ENCODE measurements at regions not wholly inside any gene's neighbourhood (a gene's known extent, or its start where the extent isn't known, plus 50 kb on each side); places are given as distances from the start of the nearest gene placed in this dataset.

GRCh38 chr11:33420959-33421566 lies 163.9 kb downstream of the HIPK3 start:
- Histone ChIP-seq H2AFZ (ENCODE audit: low read length) (no peak overlapping the region), H3K4me3 (ENCODE audit: low read depth, low read length, poor library complexity, severe bottlenecking) (no peak overlapping the region), H3K4me2 (ENCODE audit: low read length) (no peak overlapping the region), H3K27ac (ENCODE audit: low read depth, low read length, poor library complexity, severe bottlenecking) (no peak overlapping the region), H3K9me3 (ENCODE audit: low read length) (no peaks in the 10 kb centered on the region; the same call in 1 of the 2 replicates), H3K36me3 (ENCODE audit: insufficient read depth, low read length) (peaks cover 8% of the 10 kb centered on the region; the same call in 1 of the 2 replicates), H3K4me1 (ENCODE audit: insufficient read depth, low read length, poor library complexity, severe bottlenecking) (peaks cover 44% of the 10 kb centered on the region), H4K20me1 (ENCODE audit: insufficient read depth, low read length) (0 out of 2 replicates have a peak, but pooled peaks cover 7% of the 10 kb centered on the region), H3K9me2 (ENCODE audit: insufficient read depth, low read length) (no peaks in the 10 kb centered on the region), H3K79me2 (ENCODE audit: insufficient read depth, low read depth, low read length) (peaks cover 84% of the 10 kb centered on the region)
- TF ChIP-seq CTCF (conservative IDR thresholded peaks at IDR 0.05; ENCODE audit: low read length): no peak
- TF ChIP-seq EZH2phosphoT487 (IDR thresholded peaks at IDR 0.05; ENCODE audit: borderline replicate concordance, low read depth, low read length): no peak
- no TSS peak for BruUV-seq (replicated peaks)
- intact Hi-C loops (cut with micrococcal nuclease; ENCODE audit: unreplicated experiment): no loop called here
- DNase-seq (ENCODE audit: low spot score): no peak
- POLR2A ChIA-PET: interaction anchor here (0.6 to 2.3 kb wide), 10 partner anchors 12 to 364 kb away, joined by 3 to 16 read pairs (median 4); no protein-coding TSS in a partner anchor
- CTCF ChIA-PET (ENCODE audit: unreplicated experiment): no interaction called here

- no peak for TF ChIP-seq CTCF (conservative IDR thresholded peaks at IDR 0.05; ENCODE audit: low read length)
- TF ChIP-seq EZH2phosphoT487 (IDR thresholded peaks at IDR 0.05; ENCODE audit: borderline replicate concordance, low read depth, low read length): no peak
- Histone ChIP-seq H2AFZ (ENCODE audit: low read length) (no peak overlapping the region), H3K9me3 (ENCODE audit: low read length) (no peaks in the 10 kb centered on the region; the same call in 1 of the 2 replicates), H3K79me2 (ENCODE audit: insufficient read depth, low read depth, low read length) (peaks cover 85% of the 10 kb centered on the region), H3K4me3 (ENCODE audit: low read depth, low read length, poor library complexity, severe bottlenecking) (no peak overlapping the region), H3K4me1 (ENCODE audit: insufficient read depth, low read length, poor library complexity, severe bottlenecking) (peaks cover 34% of the 10 kb centered on the region), H3K27ac (ENCODE audit: low read depth, low read length, poor library complexity, severe bottlenecking) (no peak overlapping the region), H3K4me2 (ENCODE audit: low read length) (no peak overlapping the region), H3K9me2 (ENCODE audit: insufficient read depth, low read length) (no peaks in the 10 kb centered on the region), H3K36me3 (ENCODE audit: insufficient read depth, low read length) (peaks cover 8% of the 10 kb centered on the region; the same call in 1 of the 2 replicates), H4K20me1 (ENCODE audit: insufficient read depth, low read length) (no peaks in the 10 kb centered on the region)
- ChIA-PET CTCF (ENCODE audit: unreplicated experiment) (interaction anchor here (0.7 kb wide), 1 partner anchor 14 kb away, joined by 3 read pairs; no protein-coding TSS in a partner anchor), POLR2A (interaction anchor here (0.6 to 2.3 kb wide), 10 partner anchors 12 to 343 kb away, joined by 3 to 16 read pairs (median 5); no protein-coding TSS in a partner anchor)
- no peak for DNase-seq (ENCODE audit: low spot score)
- BruUV-seq (replicated peaks): no TSS peak
- intact Hi-C loops (cut with micrococcal nuclease; ENCODE audit: unreplicated experiment): no loop called here
Observed at GRCh38 chr11:33419924-33420323, 162.7 kb downstream of the HIPK3 start.

- peaks cover 95% of the 10 kb centered on the region for H3K79me2 ChIP-seq (ENCODE audit: insufficient read depth, low read depth, low read length)
- H2AFZ ChIP-seq (ENCODE audit: low read length): no peak overlapping the region
- H3K36me3 ChIP-seq (ENCODE audit: insufficient read depth, low read length): 0 out of 2 replicates have a peak, but pooled peaks cover 3% of the 10 kb centered on the region
- ChIA-PET POLR2A (interaction anchor here (0.7 to 1.2 kb wide), 2 partner anchors 9 to 15 kb away, joined by 3 read pairs; no protein-coding TSS in a partner anchor), CTCF (ENCODE audit: unreplicated experiment) (no interaction called here)
- H3K4me3 ChIP-seq (ENCODE audit: low read depth, low read length, poor library complexity, severe bottlenecking): no peak overlapping the region
- intact Hi-C loops (cut with micrococcal nuclease; ENCODE audit: unreplicated experiment): no loop called here
- no peak overlapping the region for H3K4me2 ChIP-seq (ENCODE audit: low read length)
- TF ChIP-seq CTCF (conservative IDR thresholded peaks at IDR 0.05; ENCODE audit: low read length): no peak
- peaks cover 45% of the 10 kb centered on the region for H3K4me1 ChIP-seq (ENCODE audit: insufficient read depth, low read length, poor library complexity, severe bottlenecking)
- H3K27ac ChIP-seq (ENCODE audit: low read depth, low read length, poor library complexity, severe bottlenecking): no peak overlapping the region
- H3K9me3 ChIP-seq (ENCODE audit: low read length): no peaks in the 10 kb centered on the region
- no TSS peak for BruUV-seq (replicated peaks)
- no peaks in the 10 kb centered on the region for H4K20me1 ChIP-seq (ENCODE audit: insufficient read depth, low read length)
- DNase-seq (ENCODE audit: low spot score): no peak
- H3K9me2 ChIP-seq (ENCODE audit: insufficient read depth, low read length): no peaks in the 10 kb centered on the region
Observed at GRCh38 chr11:33417121-33417520, 159.9 kb downstream of the HIPK3 start.

Data from OCI-LY7 (cell line).